Spleen (tissue), 7 donors: ENCODE measurements at regions not wholly inside any gene's neighbourhood (a gene's known extent, or its start where the extent isn't known, plus 50 kb on each side); places are given as distances from the start of the nearest gene placed in this dataset.

Experiments
- POLR2A ChIP-seq, 3 donors: fragments of 450-650 bp; IDR thresholded peaks; one replicate each; pipeline ENCODE4 v1.5.1; 2017; ENCODE audit warnings: antibody characterized with exemption in 3 of 3, mild to moderate bottlenecking in 1 of 3
- POLR2AphosphoS5 ChIP-seq, 3 donors: sonication (generic); formaldehyde crosslinking; IDR thresholded peaks; one replicate each; pipeline ENCODE4 v1.5.1; 2017; ENCODE audit warnings: antibody characterized with exemption in 3 of 3
- TF ChIP-seq, protein P1 (sequence below), 11 experiments: fragments of 200-600 bp in 7 of 11; fragments of 450-650 bp in 4 of 11; sonication (generic) in 4 of 11; IDR thresholded peaks in 8 of 11; conservative IDR thresholded peaks in 3 of 11; 1 replicate in 7 of 11; 2 replicates in 4 of 11; pipeline versions ENCODE4 v1.4.0 to v1.8.0; 2016 to 2021; ENCODE audit warnings: antibody characterized with exemption in 11 of 11, inconsistent platforms in 4 of 11, mild to moderate bottlenecking in 1 of 11
- donor health status: DM: no; HTN: no; CAD: no; lungs with moderate emphysema.
- donor health status: DM: no; HTN: no; CAD: no.
- donor health status: DM: no; HTN: no; CAD: no.

DNA sequence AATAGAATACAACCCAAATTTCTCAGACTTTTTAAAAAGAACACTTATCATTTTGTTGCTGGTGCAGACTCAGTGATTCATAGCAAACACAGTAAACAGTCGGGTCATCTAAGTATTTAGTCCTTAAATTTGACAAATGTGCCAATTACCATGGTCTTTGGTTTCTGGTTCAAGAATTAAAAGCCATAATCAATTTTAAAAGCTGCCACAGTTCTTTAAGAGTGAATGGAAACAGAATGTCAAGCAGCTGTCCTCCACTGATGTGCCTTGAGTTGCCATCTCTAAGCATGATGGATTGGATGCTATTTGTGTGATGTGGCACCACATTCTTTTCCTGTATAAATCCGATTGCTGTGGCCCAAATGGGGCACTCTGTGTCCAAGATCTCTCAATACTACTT is 67.2 kb upstream of the MLIP start:
- no peak for TF ChIP-seq POLR2AphosphoS5 (IDR thresholded peaks at IDR 0.05)
- TF ChIP-seq POLR2A (IDR thresholded peaks at IDR 0.05) = no peak
- TF ChIP-seq, protein P1, sequence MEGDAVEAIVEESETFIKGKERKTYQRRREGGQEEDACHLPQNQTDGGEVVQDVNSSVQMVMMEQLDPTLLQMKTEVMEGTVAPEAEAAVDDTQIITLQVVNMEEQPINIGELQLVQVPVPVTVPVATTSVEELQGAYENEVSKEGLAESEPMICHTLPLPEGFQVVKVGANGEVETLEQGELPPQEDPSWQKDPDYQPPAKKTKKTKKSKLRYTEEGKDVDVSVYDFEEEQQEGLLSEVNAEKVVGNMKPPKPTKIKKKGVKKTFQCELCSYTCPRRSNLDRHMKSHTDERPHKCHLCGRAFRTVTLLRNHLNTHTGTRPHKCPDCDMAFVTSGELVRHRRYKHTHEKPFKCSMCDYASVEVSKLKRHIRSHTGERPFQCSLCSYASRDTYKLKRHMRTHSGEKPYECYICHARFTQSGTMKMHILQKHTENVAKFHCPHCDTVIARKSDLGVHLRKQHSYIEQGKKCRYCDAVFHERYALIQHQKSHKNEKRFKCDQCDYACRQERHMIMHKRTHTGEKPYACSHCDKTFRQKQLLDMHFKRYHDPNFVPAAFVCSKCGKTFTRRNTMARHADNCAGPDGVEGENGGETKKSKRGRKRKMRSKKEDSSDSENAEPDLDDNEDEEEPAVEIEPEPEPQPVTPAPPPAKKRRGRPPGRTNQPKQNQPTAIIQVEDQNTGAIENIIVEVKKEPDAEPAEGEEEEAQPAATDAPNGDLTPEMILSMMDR (IDR thresholded peaks at IDR 0.05 in 8 of 11, conservative IDR thresholded peaks at IDR 0.05 in 3 of 11) = no peak
